Hindlimb muscle (tissue), 1 donor: ENCODE measurements at regions not wholly inside any gene's neighbourhood (a gene's known extent, or its start where the extent isn't known, plus 50 kb on each side); places are given as distances from the start of the nearest gene placed in this dataset.
"Not testable (repeated sequence)": the region's sequence is repeated elsewhere in the genome, so short reads cannot be mapped to it uniquely, and the experiment has no call there.

Experiments used
- DNase-seq: peaks from one replicate; pipeline ENCODE4 v3.0.0-alpha.2; 2013

GRCh38 chr16:26598061-26598460 is 468.7 kb upstream of the C16orf82 start:
- DNase-seq, result no peak

- no peak for DNase-seq
These were observed 467.5 kb upstream of the C16orf82 start for GRCh38 chr16:26598998-26599784.

GRCh38 chr16:26599785-26600104 is 467.0 kb upstream of the C16orf82 start:
- DNase-seq, result no peak

- DNase-seq, result no peak
These were observed 465.4 kb upstream of the C16orf82 start for GRCh38 chr16:26601335-26601734.

GRCh38 chr16:26605626-26606271 is 461.0 kb upstream of the C16orf82 start:
- DNase-seq, result no peak

- no peak for DNase-seq
These were observed 460.2 kb upstream of the C16orf82 start for GRCh38 chr16:26606381-26607150.

- DNase-seq, result no peak
These were observed 452.4 kb upstream of the C16orf82 start for GRCh38 chr16:26614237-26614841.

- DNase-seq, result no peak
These were observed 443.3 kb upstream of the C16orf82 start for GRCh38 chr16:26623442-26623841.

- DNase-seq, result no peak
These were observed 438.8 kb upstream of the C16orf82 start for GRCh38 chr16:26627958-26628357.

GRCh38 chr16:26631365-26631764 is 435.4 kb upstream of the C16orf82 start:
- DNase-seq, result not testable (repeated sequence)

GRCh38 chr16:26642047-26642664 is 424.6 kb upstream of the C16orf82 start:
- DNase-seq, result no peak

GRCh38 chr16:26643519-26643918 is 423.2 kb upstream of the C16orf82 start:
- no peak for DNase-seq

GRCh38 chr16:26644912-26645543 is 421.7 kb upstream of the C16orf82 start:
- no peak for DNase-seq

- no peak for DNase-seq
These were observed 421.1 kb upstream of the C16orf82 start for GRCh38 chr16:26645614-26646013.

- no peak for DNase-seq
These were observed 418.9 kb upstream of the C16orf82 start for GRCh38 chr16:26647870-26648269.

GRCh38 chr16:26648851-26649250 is 417.9 kb upstream of the C16orf82 start:
- no peak for DNase-seq

GRCh38 chr16:26649381-26650045 is 417.2 kb upstream of the C16orf82 start:
- DNase-seq, result no peak

GRCh38 chr16:26651464-26651863 is 415.3 kb upstream of the C16orf82 start:
- DNase-seq, result no peak

GRCh38 chr16:26651884-26652283 is 414.8 kb upstream of the C16orf82 start:
- no peak for DNase-seq

GRCh38 chr16:26658486-26658885 is 408.2 kb upstream of the C16orf82 start:
- no peak for DNase-seq

GRCh38 chr16:26658915-26659314 is 407.8 kb upstream of the C16orf82 start:
- DNase-seq, result no peak

- no peak for DNase-seq
These were observed 402.6 kb upstream of the C16orf82 start for GRCh38 chr16:26664086-26664485.
